Body of pancreas (tissue), 4 donors: ENCODE measurements at regions not wholly inside any gene's neighbourhood (a gene's known extent, or its start where the extent isn't known, plus 50 kb on each side); places are given as distances from the start of the nearest gene placed in this dataset.

Experiments
- ATAC-seq: fragments of 150-250 bp; one replicate; pipeline ENCODE4 v1.9.1; 2016
- DNase-seq, 4 donors: peaks; one replicate each; pipeline ENCODE4 v3.0.0-alpha.2; 2019
- H3K27ac ChIP-seq, 4 donors: fragments of 200-600 bp; sonication (generic); 1 replicate in 3 of 4; 2 replicates in 1 of 4; pipeline versions ENCODE4 v1.5.1 to v1.6.1; 2016 to 2019; ENCODE audit warnings: mild to moderate bottlenecking in 1 of 4, mixed read lengths in 1 of 4, moderate library complexity in 1 of 4
- H3K27me3 ChIP-seq, 2 donors: fragments of 200-600 bp; sonication (generic); one replicate each; pipeline ENCODE4 v1.6.0; 2016; ENCODE audit warnings: mild to moderate bottlenecking in 1 of 2
- H3K36me3 ChIP-seq, 2 donors: fragments of 200-600 bp; sonication (generic); replicated peaks in 1 of 2; 2 replicates each; pipeline ENCODE4 v1.5.1; 2016; ENCODE audit warnings: low read depth in 2 of 2; ENCODE audit not compliant: insufficient read depth in 1 of 2
- H3K4me1 ChIP-seq: fragments of 200-600 bp; sonication (generic); one replicate; pipeline ENCODE4 v1.6.0; 2016
- H3K4me3 ChIP-seq, 2 donors: fragments of 200-600 bp; sonication (generic); 1 replicate in 1 of 2; 2 replicates in 1 of 2; pipeline ENCODE4 v1.5.1; 2016 to 2019
- H3K9me3 ChIP-seq, 3 donors: fragments of 200-600 bp; sonication (generic); 1 replicate in 2 of 3; 2 replicates in 1 of 3; pipeline ENCODE4 v1.5.1; 2016
- POLR2A ChIP-seq, 3 donors: fragments of 450-650 bp; IDR thresholded peaks; one replicate each; pipeline ENCODE4 v1.6.1; 2016; ENCODE audit warnings: antibody characterized with exemption in 3 of 3, mild to moderate bottlenecking in 2 of 3
- WGBS, 2 donors: methylation state at CpG; one replicate each; pipeline ENCODE4 v1.1.5; 2017; 5-methylcytosine and 5-hydroxymethylcytosine counted together
- intact Hi-C: fragments of 100-400 bp; cut with DNase I; formaldehyde crosslinking; loops from one replicate; pipeline ENCODE4 v1.15.1; 2023
- TF ChIP-seq, protein P1 (sequence below), 7 experiments: fragments of 450-650 bp in 4 of 7; fragments of 200-600 bp in 3 of 7; sonication (generic) in 3 of 7; IDR thresholded peaks; one replicate each; pipeline ENCODE4 v1.5.1; 2016 to 2019; ENCODE audit warnings: antibody characterized with exemption in 7 of 7

DNA sequence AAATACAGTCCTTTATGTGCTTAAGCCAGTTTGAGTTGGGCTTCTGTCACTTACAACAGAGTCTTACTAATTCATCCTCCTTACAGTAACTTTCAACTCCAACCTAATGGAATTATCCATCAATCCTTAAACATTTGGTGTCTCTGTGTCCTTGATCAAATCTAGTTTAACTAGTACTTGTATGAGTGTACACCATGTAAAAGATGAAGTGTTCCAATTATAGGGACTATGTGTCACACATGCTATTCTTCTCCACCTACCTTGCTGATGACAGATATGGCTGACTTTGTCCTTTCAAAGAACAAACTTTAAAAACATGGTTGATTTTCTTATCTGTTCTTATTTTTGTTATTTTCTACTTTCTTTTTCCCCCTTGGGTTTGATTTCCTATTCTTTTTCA lies 60.4 kb upstream of the NBPF3 start:
- ATAC-seq (no peak), DNase-seq (no peak)
- no peak overlapping the region for H3K4me3 ChIP-seq
- intact Hi-C loops: no loop called here
- H3K9me3 ChIP-seq: no peaks in the 10 kb centered on the region
- H3K27me3 ChIP-seq: no peaks in the 10 kb centered on the region
- no peaks in the 10 kb centered on the region for H3K4me1 ChIP-seq
- TF ChIP-seq POLR2A (IDR thresholded peaks at IDR 0.05): no peak
- TF ChIP-seq, protein P1, sequence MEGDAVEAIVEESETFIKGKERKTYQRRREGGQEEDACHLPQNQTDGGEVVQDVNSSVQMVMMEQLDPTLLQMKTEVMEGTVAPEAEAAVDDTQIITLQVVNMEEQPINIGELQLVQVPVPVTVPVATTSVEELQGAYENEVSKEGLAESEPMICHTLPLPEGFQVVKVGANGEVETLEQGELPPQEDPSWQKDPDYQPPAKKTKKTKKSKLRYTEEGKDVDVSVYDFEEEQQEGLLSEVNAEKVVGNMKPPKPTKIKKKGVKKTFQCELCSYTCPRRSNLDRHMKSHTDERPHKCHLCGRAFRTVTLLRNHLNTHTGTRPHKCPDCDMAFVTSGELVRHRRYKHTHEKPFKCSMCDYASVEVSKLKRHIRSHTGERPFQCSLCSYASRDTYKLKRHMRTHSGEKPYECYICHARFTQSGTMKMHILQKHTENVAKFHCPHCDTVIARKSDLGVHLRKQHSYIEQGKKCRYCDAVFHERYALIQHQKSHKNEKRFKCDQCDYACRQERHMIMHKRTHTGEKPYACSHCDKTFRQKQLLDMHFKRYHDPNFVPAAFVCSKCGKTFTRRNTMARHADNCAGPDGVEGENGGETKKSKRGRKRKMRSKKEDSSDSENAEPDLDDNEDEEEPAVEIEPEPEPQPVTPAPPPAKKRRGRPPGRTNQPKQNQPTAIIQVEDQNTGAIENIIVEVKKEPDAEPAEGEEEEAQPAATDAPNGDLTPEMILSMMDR (IDR thresholded peaks at IDR 0.05): no peak
- no peaks in the 10 kb centered on the region for H3K36me3 ChIP-seq
- H3K27ac ChIP-seq: no peak overlapping the region

DNA sequence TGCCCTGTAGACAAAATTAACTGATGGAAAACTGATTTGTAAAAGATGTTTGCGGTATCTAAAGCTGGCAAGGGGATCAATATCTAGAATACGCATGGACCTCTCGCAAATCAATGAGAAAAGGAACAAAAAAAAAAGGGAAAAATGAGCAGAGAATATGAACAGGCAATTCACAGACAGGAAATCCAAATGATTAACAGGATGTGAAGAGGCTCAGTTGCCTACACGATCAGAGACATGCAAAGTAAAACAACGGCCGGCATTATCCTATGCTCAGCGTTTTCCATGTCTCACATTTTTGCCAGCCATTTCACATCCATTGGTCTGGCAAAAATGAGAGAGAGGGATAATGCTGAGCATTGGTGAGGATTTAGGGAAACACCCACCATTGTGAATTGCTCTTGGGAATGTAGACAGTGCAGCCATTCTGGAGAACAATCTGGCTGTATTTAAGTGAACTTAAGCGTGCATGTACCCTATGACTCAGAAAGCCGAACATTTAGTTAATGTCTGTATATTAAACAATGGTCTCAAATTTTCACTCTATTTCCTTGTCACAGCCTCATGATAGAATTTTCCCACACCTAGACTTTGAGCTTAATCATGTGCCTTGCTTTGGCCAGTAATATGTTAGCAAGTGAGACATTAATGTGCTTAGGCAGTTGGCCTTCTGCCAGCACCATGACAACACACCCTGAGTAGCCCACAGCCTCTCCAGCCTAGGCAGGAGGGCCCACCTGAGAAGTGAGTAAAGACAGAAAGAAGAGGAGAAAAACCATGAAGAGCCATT lies 61.0 kb upstream of the NBPF3 start:
- Histone ChIP-seq H3K4me1 (no peaks in the 10 kb centered on the region), H3K9me3 (no peaks in the 10 kb centered on the region), H3K36me3 (no peaks in the 10 kb centered on the region), H3K4me3 (no peak overlapping the region), H3K27ac (no peak overlapping the region), H3K27me3 (no peaks in the 10 kb centered on the region)
- WGBS, 2 donors: 81 to 86% methylated on average over 9 of the region's 9 CpGs
- TF ChIP-seq, protein P1 (IDR thresholded peaks at IDR 0.05): no peak
- no peak for TF ChIP-seq POLR2A (IDR thresholded peaks at IDR 0.05)
- intact Hi-C loops: no loop called here
- ATAC-seq: peak; percentile 48
- peak in 3 of 4 donors; percentile 18 to 40 (median 25) for DNase-seq

DNA sequence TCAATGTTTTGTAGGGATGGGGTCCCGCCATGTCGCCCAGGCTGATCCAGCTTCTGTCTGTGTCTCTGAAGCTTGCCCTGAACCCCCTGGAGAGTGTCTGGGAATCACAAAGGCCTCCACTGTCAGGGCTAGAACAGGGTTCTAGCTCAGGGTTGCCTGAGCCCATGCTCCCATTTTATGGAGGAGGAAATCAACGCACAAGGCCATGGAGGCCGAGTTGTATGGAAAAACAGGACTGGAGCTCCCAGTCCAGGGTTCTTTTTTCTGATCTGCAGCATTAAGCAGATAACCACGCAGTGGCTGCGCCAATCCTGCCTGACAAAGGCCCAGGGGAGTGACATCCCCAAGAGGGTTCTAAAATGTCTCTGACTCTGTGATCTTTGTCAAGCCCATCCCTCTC lies 67.6 kb upstream of the NBPF3 start:
- intact Hi-C loops: no loop called here
- no peak for ATAC-seq

DNA sequence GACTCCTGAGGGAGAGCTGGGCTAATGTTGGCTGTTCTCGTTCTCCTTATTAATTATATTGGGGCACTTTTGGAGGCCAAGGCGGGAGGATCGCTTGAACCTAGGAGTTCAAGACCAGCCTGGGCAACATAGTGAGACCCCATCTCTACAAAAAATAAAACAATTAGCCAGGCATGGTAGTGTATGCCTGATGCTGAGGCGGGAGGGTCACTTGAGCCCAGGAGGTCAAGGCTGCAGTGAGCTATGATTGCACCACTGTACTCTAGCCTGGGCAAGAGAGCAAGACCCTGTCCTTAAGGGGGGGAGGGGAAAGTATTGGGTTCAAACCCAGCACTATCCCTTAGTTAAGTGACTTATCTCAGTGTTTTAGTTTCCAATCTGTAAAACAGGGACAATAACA lies 70.0 kb upstream of the NBPF3 start:
- Histone ChIP-seq H3K4me1 (peaks cover 11% of the 10 kb centered on the region), H3K4me3 (no peak overlapping the region), H3K27ac (no peak overlapping the region), H3K9me3 (no peaks in the 10 kb centered on the region), H3K27me3 (no peaks in the 10 kb centered on the region), H3K36me3 (no peaks in the 10 kb centered on the region)
- DNase-seq (no peak), ATAC-seq (no peak)
- intact Hi-C loops: loop anchor here (5.0 kb wide), 1 partner anchor 138 kb away; no protein-coding TSS in a partner anchor
- 61 to 67% methylated on average over 4 of the region's 4 CpGs for WGBS, 2 donors
- TF ChIP-seq, protein P1 (IDR thresholded peaks at IDR 0.05): no peak

More for the DNA sequence above, 67.6 kb upstream of the NBPF3 start:
- no peaks in the 10 kb centered on the region for H3K27me3 ChIP-seq
- H3K9me3 ChIP-seq: no peaks in the 10 kb centered on the region
- no peaks in the 10 kb centered on the region for H3K36me3 ChIP-seq
- H3K4me1 ChIP-seq: peaks cover 11% of the 10 kb centered on the region
- TF ChIP-seq POLR2A (IDR thresholded peaks at IDR 0.05): no peak
- TF ChIP-seq, protein P1 (IDR thresholded peaks at IDR 0.05): no peak
- no peak for DNase-seq
- H3K27ac ChIP-seq: no peak overlapping the region
- no peak overlapping the region for H3K4me3 ChIP-seq
- whole genome bisulfite sequencing, 2 donors: 77 to 92% methylated on average over 6 of the region's 6 CpGs
